ENCODE measurements at regions not wholly inside any gene's neighbourhood (a gene's known extent, or its start where the extent isn't known, plus 50 kb on each side); places are given as distances from the start of the nearest gene placed in this dataset.
"Not testable (repeated sequence)": the region's sequence is repeated elsewhere in the genome, so short reads cannot be mapped to it uniquely, and the experiment has no call there.

- TF ChIP-seq CTCF (IDR thresholded peaks at IDR 0.05; ENCODE audit: low read depth, low read length), result no peak
- H3K4me3 ChIP-seq (ENCODE audit: low read depth, low read length), result no peak overlapping the region
These were observed 268.1 kb upstream of the PLPP4 start for GRCh38 chr10:120188950-120189349.

GRCh38 chr10:120195984-120196712 lies 260.9 kb upstream of the PLPP4 start:
- no peak overlapping the region for H3K4me3 ChIP-seq (ENCODE audit: low read depth, low read length)
- TF ChIP-seq CTCF (IDR thresholded peaks at IDR 0.05; ENCODE audit: low read depth, low read length), result no peak

GRCh38 chr10:120204877-120205276 lies 252.2 kb upstream of the PLPP4 start:
- no peak for TF ChIP-seq CTCF (IDR thresholded peaks at IDR 0.05; ENCODE audit: low read depth, low read length)
- H3K4me3 ChIP-seq (ENCODE audit: low read depth, low read length), result no peak overlapping the region

GRCh38 chr10:120205368-120206018 lies 251.5 kb upstream of the PLPP4 start:
- TF ChIP-seq CTCF (IDR thresholded peaks at IDR 0.05; ENCODE audit: low read depth, low read length), result no peak
- no peak overlapping the region for H3K4me3 ChIP-seq (ENCODE audit: low read depth, low read length)

GRCh38 chr10:120208488-120208887 lies 248.5 kb upstream of the PLPP4 start:
- no peak for TF ChIP-seq CTCF (IDR thresholded peaks at IDR 0.05; ENCODE audit: low read depth, low read length)
- no peak overlapping the region for H3K4me3 ChIP-seq (ENCODE audit: low read depth, low read length)

GRCh38 chr10:120209124-120209762 lies 247.8 kb upstream of the PLPP4 start:
- H3K4me3 ChIP-seq (ENCODE audit: low read depth, low read length), result no peak overlapping the region
- TF ChIP-seq CTCF (IDR thresholded peaks at IDR 0.05; ENCODE audit: low read depth, low read length), result no peak

- no peak for TF ChIP-seq CTCF (IDR thresholded peaks at IDR 0.05; ENCODE audit: low read depth, low read length)
- no peak overlapping the region for H3K4me3 ChIP-seq (ENCODE audit: low read depth, low read length)
These were observed 244.8 kb upstream of the PLPP4 start for GRCh38 chr10:120212275-120212674.

- not testable (repeated sequence) for H3K4me3 ChIP-seq (ENCODE audit: low read depth, low read length)
These were observed 243.7 kb upstream of the PLPP4 start for GRCh38 chr10:120213283-120213682.

Measured in WI38 (cell line).